ENCODE measurements at regions not wholly inside any gene's neighbourhood (a gene's known extent, or its start where the extent isn't known, plus 50 kb on each side); places are given as distances from the start of the nearest gene placed in this dataset.
"Not testable (repeated sequence)": the region's sequence is repeated elsewhere in the genome, so short reads cannot be mapped to it uniquely, and the experiment has no call there.

- H3K4me1 Mint-ChIP-seq; H3K27me3 ChIP-seq (ENCODE audit: control insufficient read depth, insufficient read depth, low read length); H3K4me1 ChIP-seq (ENCODE audit: control insufficient read depth, insufficient read depth, low read length); intact Hi-C loops (cut with micrococcal nuclease); DNase-seq; H3K4me3 ChIP-seq (ENCODE audit: low read length); H3K27me3 Mint-ChIP-seq (ENCODE audit: low read depth in 2 of 2); H3K36me3 ChIP-seq (ENCODE audit: control insufficient read depth, insufficient read depth, low read length); H3K9me3 Mint-ChIP-seq; ATAC-seq; H3K27ac Mint-ChIP-seq; H3K4me3 Mint-ChIP-seq; H3K36me3 Mint-ChIP-seq; H3K27ac ChIP-seq (ENCODE audit: low read length); H3K9me3 ChIP-seq (ENCODE audit: control insufficient read depth, insufficient read depth, low read length): not testable (repeated sequence)
- 98% methylated on average over 8 of the region's 8 CpGs for WGBS (ENCODE audit: insufficient coverage)
These were observed 58.7 kb downstream of the POU5F2 start for GRCh38 chr5:93682471-93683404.

- no peak overlapping the region for H3K27ac Mint-ChIP-seq
- DNase-seq (no peak), ATAC-seq (no peak)
- H3K4me3 ChIP-seq (ENCODE audit: low read length) = no peak overlapping the region
- no peaks in the 10 kb centered on the region for H3K27me3 Mint-ChIP-seq (ENCODE audit: low read depth in 2 of 2)
- no peaks in the 10 kb centered on the region for H3K4me1 ChIP-seq (ENCODE audit: control insufficient read depth, insufficient read depth, low read length)
- H3K27ac ChIP-seq (ENCODE audit: low read length) = no peak overlapping the region
- no peaks in the 10 kb centered on the region for H3K36me3 ChIP-seq (ENCODE audit: control insufficient read depth, insufficient read depth, low read length)
- WGBS (ENCODE audit: insufficient coverage) = 97% methylated on average over 2 of the region's 3 CpGs
- peaks cover 3 to 4% of the 10 kb centered on the region in 2 donors for H3K4me1 Mint-ChIP-seq
- intact Hi-C loops (cut with micrococcal nuclease) = no loop called here
- TF ChIP-seq, protein P1, sequence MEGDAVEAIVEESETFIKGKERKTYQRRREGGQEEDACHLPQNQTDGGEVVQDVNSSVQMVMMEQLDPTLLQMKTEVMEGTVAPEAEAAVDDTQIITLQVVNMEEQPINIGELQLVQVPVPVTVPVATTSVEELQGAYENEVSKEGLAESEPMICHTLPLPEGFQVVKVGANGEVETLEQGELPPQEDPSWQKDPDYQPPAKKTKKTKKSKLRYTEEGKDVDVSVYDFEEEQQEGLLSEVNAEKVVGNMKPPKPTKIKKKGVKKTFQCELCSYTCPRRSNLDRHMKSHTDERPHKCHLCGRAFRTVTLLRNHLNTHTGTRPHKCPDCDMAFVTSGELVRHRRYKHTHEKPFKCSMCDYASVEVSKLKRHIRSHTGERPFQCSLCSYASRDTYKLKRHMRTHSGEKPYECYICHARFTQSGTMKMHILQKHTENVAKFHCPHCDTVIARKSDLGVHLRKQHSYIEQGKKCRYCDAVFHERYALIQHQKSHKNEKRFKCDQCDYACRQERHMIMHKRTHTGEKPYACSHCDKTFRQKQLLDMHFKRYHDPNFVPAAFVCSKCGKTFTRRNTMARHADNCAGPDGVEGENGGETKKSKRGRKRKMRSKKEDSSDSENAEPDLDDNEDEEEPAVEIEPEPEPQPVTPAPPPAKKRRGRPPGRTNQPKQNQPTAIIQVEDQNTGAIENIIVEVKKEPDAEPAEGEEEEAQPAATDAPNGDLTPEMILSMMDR (IDR thresholded peaks at IDR 0.05) = no peak
- no peaks in the 10 kb centered on the region for H3K9me3 Mint-ChIP-seq
- no peaks in the 10 kb centered on the region for H3K27me3 ChIP-seq (ENCODE audit: control insufficient read depth, insufficient read depth, low read length)
- H3K9me3 ChIP-seq (ENCODE audit: control insufficient read depth, insufficient read depth, low read length) = no peaks in the 10 kb centered on the region
- no peak overlapping the region for H3K4me3 Mint-ChIP-seq
- H3K36me3 Mint-ChIP-seq = no peaks in the 10 kb centered on the region
These were observed 60.0 kb downstream of the POU5F2 start for GRCh38 chr5:93681432-93681831.

DNA sequence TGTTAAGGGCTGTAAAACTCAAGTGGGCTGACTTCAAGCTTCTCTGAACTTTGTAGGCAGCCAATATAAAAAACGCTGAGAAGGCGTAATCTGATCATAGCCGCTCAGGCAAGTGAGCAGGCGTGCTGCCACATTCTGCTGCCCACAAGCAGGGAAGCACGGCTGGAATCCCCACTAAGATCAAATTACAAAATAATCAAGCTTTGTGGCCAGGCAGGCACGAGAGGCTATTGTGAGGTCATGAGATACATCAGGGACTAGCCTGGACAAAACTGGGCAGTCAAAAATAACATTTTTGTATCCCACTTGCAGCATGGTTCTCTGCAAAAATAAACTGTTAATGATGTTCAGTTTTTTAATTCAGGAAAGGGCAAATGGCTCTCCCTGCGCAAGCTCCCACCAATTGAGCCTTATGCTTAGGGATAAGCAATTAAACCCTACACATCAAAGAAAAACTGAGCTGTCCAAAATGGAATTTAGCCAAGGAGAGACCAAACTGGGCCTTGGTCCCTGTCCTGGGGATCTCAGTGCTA, 64.0 kb downstream of the POU5F2 start:
- peaks cover 19 to 24% of the 10 kb centered on the region in 2 donors for H3K4me1 Mint-ChIP-seq
- Histone ChIP-seq H3K27me3 (ENCODE audit: control insufficient read depth, insufficient read depth, low read length) (no peaks in the 10 kb centered on the region), H3K27ac (ENCODE audit: low read length) (no peak overlapping the region), H3K4me3 (ENCODE audit: low read length) (no peak overlapping the region), H3K9me3 (ENCODE audit: control insufficient read depth, insufficient read depth, low read length) (no peaks in the 10 kb centered on the region), H3K4me1 (ENCODE audit: control insufficient read depth, insufficient read depth, low read length) (no peaks in the 10 kb centered on the region), H3K36me3 (ENCODE audit: control insufficient read depth, insufficient read depth, low read length) (no peaks in the 10 kb centered on the region)
- TF ChIP-seq, protein P1 (IDR thresholded peaks at IDR 0.05) = no peak
- WGBS (ENCODE audit: insufficient coverage) = 93% methylated on average over 7 of the region's 7 CpGs
- no peaks in the 10 kb centered on the region for H3K27me3 Mint-ChIP-seq (ENCODE audit: low read depth in 2 of 2)
- H3K4me3 Mint-ChIP-seq = no peak overlapping the region
- DNase-seq (no peak), ATAC-seq (no peak)
- H3K27ac Mint-ChIP-seq = no peak overlapping the region
- H3K36me3 Mint-ChIP-seq = no peaks in the 10 kb centered on the region
- intact Hi-C loops (cut with micrococcal nuclease) = no loop called here
- no peaks in the 10 kb centered on the region for H3K9me3 Mint-ChIP-seq

- no peak overlapping the region for H3K4me3 ChIP-seq (ENCODE audit: low read length)
- H3K36me3 Mint-ChIP-seq = no peaks in the 10 kb centered on the region
- WGBS (ENCODE audit: insufficient coverage) = 88% methylated on average over 4 of the region's 5 CpGs
These were observed 64.7 kb downstream of the POU5F2 start for GRCh38 chr5:93676704-93677103.

More at GRCh38 chr5:93676704-93677103, 64.7 kb downstream of the POU5F2 start:
- TF ChIP-seq, protein P1 (IDR thresholded peaks at IDR 0.05) = no peak
- H3K4me1 Mint-ChIP-seq = peaks cover 19 to 24% of the 10 kb centered on the region in 2 donors
- Histone ChIP-seq H3K36me3 (ENCODE audit: control insufficient read depth, insufficient read depth, low read length) (no peaks in the 10 kb centered on the region), H3K27me3 (ENCODE audit: control insufficient read depth, insufficient read depth, low read length) (no peaks in the 10 kb centered on the region), H3K27ac (ENCODE audit: low read length) (no peak overlapping the region), H3K4me1 (ENCODE audit: control insufficient read depth, insufficient read depth, low read length) (no peaks in the 10 kb centered on the region), H3K9me3 (ENCODE audit: control insufficient read depth, insufficient read depth, low read length) (no peaks in the 10 kb centered on the region)
- no peak overlapping the region for H3K27ac Mint-ChIP-seq
- no peak for ATAC-seq
- H3K27me3 Mint-ChIP-seq (ENCODE audit: low read depth in 2 of 2) = no peaks in the 10 kb centered on the region
- H3K4me3 Mint-ChIP-seq = no peak overlapping the region
- intact Hi-C loops (cut with micrococcal nuclease) = no loop called here
- DNase-seq = no peak
- no peaks in the 10 kb centered on the region for H3K9me3 Mint-ChIP-seq

All from natural killer cell (primary cell).